Pancreas (tissue), 10 donors: ENCODE measurements at regions not wholly inside any gene's neighbourhood (a gene's known extent, or its start where the extent isn't known, plus 50 kb on each side); places are given as distances from the start of the nearest gene placed in this dataset.

Source experiments
- ATAC-seq, 4 donors: fragments of 200-7000 bp; cut with Tn5 transposase; one replicate each; pipeline versions ENCODE4 v1.8.0 to v1.9.1; 2020; ENCODE audit warnings: mild to moderate bottlenecking in 4 of 4, moderate library complexity in 4 of 4
- DNase-seq, 6 donors: peaks; one replicate each; pipeline ENCODE4 v3.0.0-alpha.2; 2020
- FAIRE-seq: peaks from 2 replicates; lab custom pipeline; 2012; peaks lifted over from hg19 to GRCh38; lab: Jason Lieb, UNC
- H3K27ac ChIP-seq, 4 donors: fragments of 200-600 bp; sonication (generic); 1 replicate in 3 of 4; 2 replicates in 1 of 4; pipeline versions ENCODE4 v1.5.0 to v1.8.0; 2020
- H3K27me3 ChIP-seq, 4 donors: fragments of 200-600 bp; one replicate each; pipeline ENCODE4 v1.8.0; 2021
- H3K36me3 ChIP-seq, 3 donors: fragments of 200-600 bp; sonication (generic) in 1 of 3; one replicate each; pipeline versions ENCODE4 v1.5.0 to v1.8.0; 2020 to 2021
- H3K4me1 ChIP-seq, 3 donors: fragments of 200-600 bp; one replicate each; pipeline ENCODE4 v1.8.0; 2021
- H3K4me3 ChIP-seq, 4 donors: fragments of 200-600 bp; sonication (generic) in 2 of 4; one replicate each; pipeline versions ENCODE4 v1.5.0 to v1.8.0; 2020 to 2021
- H3K9me3 ChIP-seq, 4 donors: fragments of 200-600 bp; one replicate each; pipeline ENCODE4 v1.8.0; 2021
- CTCF ChIP-seq, 4 donors: fragments of 200-600 bp; sonication (generic) in 3 of 4; IDR thresholded peaks; one replicate each; pipeline versions ENCODE4 v1.5.0 to v1.8.0; 2021; ENCODE audit warnings: antibody characterized with exemption in 4 of 4
- WGBS, 2 donors: extraction: QIAGEN DNeasy Blood & Tissue Kit; methylation state at CpG; one replicate each; pipeline ENCODE4 v1.1.7; 2013; 5-methylcytosine and 5-hydroxymethylcytosine counted together
- intact Hi-C, 3 donors: fragments of 100-400 bp; cut with DNase I; formaldehyde crosslinking; loops; one replicate each; pipeline versions ENCODE4 v1.11.1 to v1.14.2; 2022
- donor health status: healthy with polysubstance abuse.
- donor health status: DM: no; HTN: no; CAD: no; lungs with moderate emphysema.
- donor health status: DM: no; HTN: no; CAD: no.
- donor health status: control.
- donor health status: control.
- donor health status: Bipolar disorder and iron deficiency.
- donor health status: DM: yes; HTN: yes; CAD: no.
- donor health status: DM: no; HTN: no; CAD: no.
- donor health status: DM: no; HTN: no; CAD: no.
- donor health status: DM: yes; HTN: yes; CAD: no.

GRCh38 chr5:125600559-125600958 is 822.6 kb upstream of the GRAMD2B start:
- FAIRE-seq: no peak
- DNase-seq: no peak
- WGBS, 2 donors: 84 to 85% methylated on average over 1 of the region's 1 CpG
- no peak for TF ChIP-seq CTCF (IDR thresholded peaks at IDR 0.05)
- Histone ChIP-seq H3K27me3 (no peaks in the 10 kb centered on the region), H3K27ac (no peak overlapping the region), H3K36me3 (no peaks in the 10 kb centered on the region), H3K9me3 (no peaks in the 10 kb centered on the region), H3K4me1 (no peaks in the 10 kb centered on the region), H3K4me3 (no peak overlapping the region)
- intact Hi-C loops: no loop called here
- ATAC-seq: no peak

- WGBS, 2 donors: 94 to 95% methylated on average over 4 of the region's 4 CpGs
- FAIRE-seq: no peak
- H3K27ac ChIP-seq: no peak overlapping the region
- H3K4me3 ChIP-seq: no peak overlapping the region
- no peak for ATAC-seq
- no peaks in the 10 kb centered on the region for H3K4me1 ChIP-seq
- TF ChIP-seq CTCF (IDR thresholded peaks at IDR 0.05): no peak
- intact Hi-C loops: no loop called here
- H3K27me3 ChIP-seq: no peaks in the 10 kb centered on the region
- no peaks in the 10 kb centered on the region for H3K36me3 ChIP-seq
- H3K9me3 ChIP-seq: no peaks in the 10 kb centered on the region
- no peak for DNase-seq
These were observed 821.0 kb upstream of the GRAMD2B start for GRCh38 chr5:125602184-125602583.

GRCh38 chr5:125603321-125603720 is 819.9 kb upstream of the GRAMD2B start:
- DNase-seq (no peak), ATAC-seq (no peak), FAIRE-seq (no peak)
- no peak for TF ChIP-seq CTCF (IDR thresholded peaks at IDR 0.05)
- no peaks in the 10 kb centered on the region for H3K36me3 ChIP-seq
- no peak overlapping the region for H3K4me3 ChIP-seq
- H3K27me3 ChIP-seq: no peaks in the 10 kb centered on the region
- intact Hi-C loops: no loop called here
- WGBS, 2 donors: 88 to 97% methylated on average over 3 of the region's 3 CpGs
- no peaks in the 10 kb centered on the region for H3K9me3 ChIP-seq
- no peak overlapping the region for H3K27ac ChIP-seq
- H3K4me1 ChIP-seq: no peaks in the 10 kb centered on the region

- intact Hi-C loops: no loop called here
- ATAC-seq (no peak), FAIRE-seq (no peak), DNase-seq (no peak)
- no peaks in the 10 kb centered on the region for H3K36me3 ChIP-seq
- H3K4me3 ChIP-seq: no peak overlapping the region
- no peak overlapping the region for H3K27ac ChIP-seq
- H3K4me1 ChIP-seq: no peaks in the 10 kb centered on the region
- H3K9me3 ChIP-seq: no peaks in the 10 kb centered on the region
- no peak for TF ChIP-seq CTCF (IDR thresholded peaks at IDR 0.05)
- H3K27me3 ChIP-seq: no peaks in the 10 kb centered on the region
- WGBS, 2 donors: 81 to 83% methylated on average over 3 of the region's 3 CpGs
These were observed 819.1 kb upstream of the GRAMD2B start for GRCh38 chr5:125604104-125604503.

GRCh38 chr5:125607018-125607417 is 816.2 kb upstream of the GRAMD2B start:
- ATAC-seq (no peak), DNase-seq (no peak), FAIRE-seq (no peak)
- Histone ChIP-seq H3K36me3 (no peaks in the 10 kb centered on the region), H3K27me3 (no peaks in the 10 kb centered on the region), H3K4me3 (no peak overlapping the region), H3K27ac (no peak overlapping the region), H3K4me1 (no peaks in the 10 kb centered on the region), H3K9me3 (no peaks in the 10 kb centered on the region)
- no peak for TF ChIP-seq CTCF (IDR thresholded peaks at IDR 0.05)
- intact Hi-C loops: no loop called here
- 38 to 64% methylated on average over 2 of the region's 2 CpGs for WGBS, 2 donors
